Chondrocyte (in vitro differentiated cells): ENCODE measurements at regions not wholly inside any gene's neighbourhood (a gene's known extent, or its start where the extent isn't known, plus 50 kb on each side); places are given as distances from the start of the nearest gene placed in this dataset.

ENCODE experiments used
- DNase-seq: peaks from one replicate; pipeline ENCODE4 v3.0.0; 2021; ENCODE audit warnings: mixed read lengths, low spot score
- H3K27ac Mint-ChIP-seq: one replicate; pipeline ENCODE4 v1.8.0; 2021; ENCODE audit warnings: mild to moderate bottlenecking, moderate library complexity, mixed read lengths; ENCODE audit not compliant: unreplicated experiment
- H3K27me3 Mint-ChIP-seq: 2 replicates; pipeline ENCODE4 v1.8.0; 2021; ENCODE audit warnings: low read depth, mixed read lengths
- H3K36me3 Mint-ChIP-seq: 2 replicates; pipeline ENCODE4 v1.8.0; 2021; ENCODE audit warnings: low read depth, mixed read lengths
- H3K4me1 Mint-ChIP-seq: 2 replicates; pipeline ENCODE4 v1.8.0; 2021; ENCODE audit warnings: low read depth, mild to moderate bottlenecking, mixed read lengths
- H3K4me3 Mint-ChIP-seq: one replicate; pipeline ENCODE4 v1.8.0; 2021; ENCODE audit warnings: mild to moderate bottlenecking, moderate library complexity, mixed read lengths; ENCODE audit not compliant: unreplicated experiment
- H3K9me3 Mint-ChIP-seq: 2 replicates; pipeline ENCODE4 v1.8.0; 2021; ENCODE audit warnings: low read depth, mixed read lengths
- TF ChIP-seq, protein P1 (sequence below): fragments of 200-600 bp; sonication (generic); IDR thresholded peaks from 2 replicates; pipeline ENCODE4 v1.5.0; 2021; ENCODE audit warnings: antibody characterized with exemption, mild to moderate bottlenecking, moderate library complexity

DNA sequence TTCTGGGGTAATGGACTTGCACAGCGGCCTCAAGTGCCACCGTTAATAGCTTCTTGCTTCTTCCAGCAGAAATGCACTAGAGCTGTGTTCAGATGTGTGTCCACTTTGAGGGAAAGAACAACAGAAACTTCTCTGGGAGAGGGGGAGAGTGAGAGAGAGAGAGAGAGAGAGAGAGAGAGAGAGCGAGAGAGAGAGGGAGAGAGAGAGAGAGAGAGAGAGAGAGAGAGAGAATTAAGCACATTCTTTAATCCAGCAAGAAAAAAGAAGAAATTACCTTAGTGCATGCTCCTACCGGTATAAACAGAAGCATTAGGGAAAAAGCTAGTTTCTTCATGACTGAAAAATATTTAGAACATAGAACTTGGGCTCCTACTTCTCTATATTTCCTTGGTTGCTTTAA is 418.8 kb downstream of the MAN2A1 start:
- H3K27ac Mint-ChIP-seq = no peak overlapping the region

DNA sequence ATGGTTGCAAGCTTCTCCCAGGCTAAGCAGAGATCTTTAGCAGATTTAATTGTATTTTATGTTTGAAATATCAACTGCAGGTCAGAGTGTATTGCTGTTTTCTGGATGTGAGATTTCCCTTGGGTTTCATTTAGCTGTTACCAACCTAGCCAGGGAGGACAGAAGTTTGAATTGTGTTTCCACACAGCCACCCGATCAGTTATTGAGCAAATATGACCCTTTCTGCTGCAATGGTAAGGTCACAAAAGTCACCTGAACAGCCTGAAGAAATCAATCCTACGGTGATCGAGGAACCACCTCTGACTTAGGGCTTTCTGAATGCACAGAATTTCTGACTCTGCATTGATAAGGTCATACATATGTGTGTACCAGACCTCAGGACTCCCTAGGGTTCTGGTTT is 419.9 kb downstream of the MAN2A1 start:
- no peaks in the 10 kb centered on the region for H3K27me3 Mint-ChIP-seq
- no peak for DNase-seq
- H3K4me1 Mint-ChIP-seq = peaks cover 10% of the 10 kb centered on the region

More for the DNA sequence above, 418.8 kb downstream of the MAN2A1 start:
- Mint-ChIP-seq H3K27me3 (no peaks in the 10 kb centered on the region), H3K4me3 (no peak overlapping the region), H3K4me1 (peaks cover 10% of the 10 kb centered on the region), H3K9me3 (no peaks in the 10 kb centered on the region), H3K36me3 (no peaks in the 10 kb centered on the region)
- TF ChIP-seq, protein P1, sequence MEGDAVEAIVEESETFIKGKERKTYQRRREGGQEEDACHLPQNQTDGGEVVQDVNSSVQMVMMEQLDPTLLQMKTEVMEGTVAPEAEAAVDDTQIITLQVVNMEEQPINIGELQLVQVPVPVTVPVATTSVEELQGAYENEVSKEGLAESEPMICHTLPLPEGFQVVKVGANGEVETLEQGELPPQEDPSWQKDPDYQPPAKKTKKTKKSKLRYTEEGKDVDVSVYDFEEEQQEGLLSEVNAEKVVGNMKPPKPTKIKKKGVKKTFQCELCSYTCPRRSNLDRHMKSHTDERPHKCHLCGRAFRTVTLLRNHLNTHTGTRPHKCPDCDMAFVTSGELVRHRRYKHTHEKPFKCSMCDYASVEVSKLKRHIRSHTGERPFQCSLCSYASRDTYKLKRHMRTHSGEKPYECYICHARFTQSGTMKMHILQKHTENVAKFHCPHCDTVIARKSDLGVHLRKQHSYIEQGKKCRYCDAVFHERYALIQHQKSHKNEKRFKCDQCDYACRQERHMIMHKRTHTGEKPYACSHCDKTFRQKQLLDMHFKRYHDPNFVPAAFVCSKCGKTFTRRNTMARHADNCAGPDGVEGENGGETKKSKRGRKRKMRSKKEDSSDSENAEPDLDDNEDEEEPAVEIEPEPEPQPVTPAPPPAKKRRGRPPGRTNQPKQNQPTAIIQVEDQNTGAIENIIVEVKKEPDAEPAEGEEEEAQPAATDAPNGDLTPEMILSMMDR = no peak
- no peak for DNase-seq

DNA sequence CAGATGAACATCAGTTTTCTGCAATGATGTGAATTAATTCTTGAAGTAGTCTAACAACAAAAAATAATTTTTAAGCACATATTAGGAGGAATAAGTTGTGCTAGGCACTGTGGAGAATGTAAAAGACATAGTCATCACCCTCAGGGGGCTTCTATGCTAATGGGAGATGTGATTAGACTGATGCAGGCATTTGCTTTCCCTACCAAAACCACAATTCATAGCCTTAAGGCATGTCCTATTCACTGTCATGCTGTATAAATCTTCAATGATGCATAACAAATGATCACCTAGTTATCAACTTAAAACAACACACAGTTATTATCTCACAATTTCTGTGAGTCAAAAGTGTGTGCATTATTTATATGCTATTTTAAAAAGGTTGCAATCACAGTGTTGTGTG is 422.6 kb downstream of the MAN2A1 start:
- TF ChIP-seq, protein P1 = no peak
- Mint-ChIP-seq H3K4me1 (no peaks in the 10 kb centered on the region), H3K4me3 (no peak overlapping the region)

More for the DNA sequence above, 419.9 kb downstream of the MAN2A1 start:
- H3K36me3 Mint-ChIP-seq = no peaks in the 10 kb centered on the region
- no peak overlapping the region for H3K27ac Mint-ChIP-seq
- H3K9me3 Mint-ChIP-seq = no peaks in the 10 kb centered on the region
- TF ChIP-seq, protein P1 = no peak
- H3K4me3 Mint-ChIP-seq = no peak overlapping the region

DNA sequence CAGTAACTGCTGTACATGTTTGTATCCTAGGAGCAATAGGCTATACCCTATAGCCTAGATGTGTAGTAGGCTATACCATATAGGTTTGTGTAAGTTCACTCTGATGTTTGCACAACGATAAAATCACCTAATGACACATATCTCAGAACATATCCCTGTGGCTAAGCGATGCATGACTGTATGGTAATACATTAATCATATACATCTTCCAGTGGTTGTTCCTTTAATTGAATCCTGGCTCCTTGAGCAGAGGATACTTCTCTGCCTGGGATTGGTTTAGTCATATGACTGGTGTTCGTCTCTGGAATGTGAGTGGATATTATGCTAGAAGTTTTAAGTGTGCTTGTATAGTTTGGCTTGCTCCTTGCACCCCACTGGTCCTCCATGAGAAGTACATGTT is 425.8 kb downstream of the MAN2A1 start:
- Mint-ChIP-seq H3K27ac (no peak overlapping the region), H3K36me3 (peaks cover 11% of the 10 kb centered on the region), H3K4me3 (no peak overlapping the region), H3K4me1 (no peaks in the 10 kb centered on the region), H3K9me3 (peaks cover 33% of the 10 kb centered on the region), H3K27me3 (no peaks in the 10 kb centered on the region)
- TF ChIP-seq, protein P1 = no peak
- DNase-seq = no peak

More for the DNA sequence above, 422.6 kb downstream of the MAN2A1 start:
- peaks cover 9% of the 10 kb centered on the region for H3K9me3 Mint-ChIP-seq
- H3K36me3 Mint-ChIP-seq = peaks cover 1% of the 10 kb centered on the region
- H3K27ac Mint-ChIP-seq = no peak overlapping the region
- DNase-seq = no peak
- no peaks in the 10 kb centered on the region for H3K27me3 Mint-ChIP-seq

DNA sequence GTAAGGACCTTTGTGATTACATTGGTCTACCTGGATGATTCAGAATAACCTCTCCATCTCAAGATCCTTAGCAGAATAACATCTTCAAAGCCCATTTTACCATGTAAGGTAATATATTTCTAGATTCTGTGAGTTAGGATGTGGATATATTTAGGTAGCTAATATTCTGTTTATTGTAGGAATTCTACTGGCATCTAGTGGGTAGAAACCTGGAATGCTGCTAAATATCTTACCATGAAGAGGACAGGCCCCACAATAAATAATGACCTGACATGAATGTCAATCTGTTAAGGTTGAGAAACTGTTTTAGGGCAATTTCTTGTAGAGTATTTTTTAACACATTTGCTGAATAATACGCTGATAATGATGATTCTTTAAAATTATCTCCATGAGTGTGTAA is 426.8 kb downstream of the MAN2A1 start:
- Mint-ChIP-seq H3K36me3 (peaks cover 11% of the 10 kb centered on the region), H3K4me3 (no peak overlapping the region), H3K27me3 (no peaks in the 10 kb centered on the region), H3K4me1 (no peaks in the 10 kb centered on the region), H3K27ac (no peak overlapping the region), H3K9me3 (peaks cover 36% of the 10 kb centered on the region)
- TF ChIP-seq, protein P1 = peak; percentile 18
- no peak for DNase-seq
